Right ventricle myocardium superior (tissue), 1 donor: ENCODE measurements at regions not wholly inside any gene's neighbourhood (a gene's known extent, or its start where the extent isn't known, plus 50 kb on each side); places are given as distances from the start of the nearest gene placed in this dataset.
A peak's percentile ranks its signal among the peaks of the same experiment; 100 is the strongest.
"Not testable (repeated sequence)": the region's sequence is repeated elsewhere in the genome, so short reads cannot be mapped to it uniquely, and the experiment has no call there.

ENCODE experiments used
- ATAC-seq: fragments of 200-7000 bp; cut with Tn5 transposase; one replicate; pipeline ENCODE4 v1.9.1; 2020; ENCODE audit warnings: mild to moderate bottlenecking; ENCODE audit not compliant: poor library complexity
- DNase-seq: peaks from one replicate; pipeline ENCODE4 v3.0.0-alpha.2; 2020
- intact Hi-C: fragments of 100-400 bp; cut with DNase I; formaldehyde crosslinking; loops from one replicate; pipeline ENCODE4 v1.11.2; 2022
- donor health status: DM: no; HTN: yes; CAD: no; lungs with severe emphysema.

DNA sequence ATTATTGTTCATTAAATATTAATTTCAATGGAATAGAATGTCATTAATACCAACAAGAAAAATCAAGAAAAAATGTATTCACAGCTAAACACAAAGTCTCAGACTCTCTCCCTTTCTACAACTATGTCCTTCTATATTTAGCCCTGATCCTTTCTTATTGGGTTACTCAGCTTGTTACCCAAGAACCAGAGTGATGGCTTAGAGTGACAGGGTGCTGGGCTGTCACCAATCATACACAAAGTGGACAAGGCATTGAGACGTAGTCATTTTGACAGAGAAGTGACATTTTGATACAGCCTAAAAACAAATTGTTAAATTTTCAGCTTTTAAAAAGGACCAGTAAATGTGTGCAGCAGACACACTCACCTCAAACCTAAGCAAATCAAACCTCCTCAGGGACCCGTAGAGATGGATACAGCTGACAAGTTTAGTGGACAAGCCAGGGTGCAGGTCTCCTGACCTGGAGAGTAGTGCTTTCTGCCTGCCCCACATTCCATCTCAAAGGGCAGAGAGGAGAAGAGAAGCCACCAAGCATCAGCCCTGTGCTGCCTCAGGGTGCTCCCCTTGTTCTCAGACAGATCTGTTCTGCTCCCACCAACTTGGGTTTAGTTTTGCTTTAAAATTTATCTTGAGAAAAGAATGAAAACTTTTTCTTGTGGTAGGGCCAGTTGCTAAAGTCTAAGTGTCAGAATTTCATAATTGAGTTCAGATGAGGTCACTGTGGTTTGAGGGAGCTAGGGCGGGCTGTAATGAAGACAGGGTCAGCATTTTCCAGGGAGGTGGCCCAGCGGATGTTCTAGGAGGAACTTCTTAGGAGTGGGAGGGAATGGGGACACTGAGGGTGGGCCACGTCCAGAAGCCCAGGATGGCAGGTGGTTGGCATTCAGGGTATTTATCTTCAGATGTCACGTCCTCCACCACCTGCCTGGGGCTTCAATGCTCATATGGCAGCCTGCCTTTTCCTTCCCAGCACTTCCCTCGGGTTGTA is 136.5 kb upstream of the TBL1XR1 start:
- DNase-seq (peak; percentile 58), ATAC-seq (peak; percentile 30)
- intact Hi-C loops: no loop called here

DNA sequence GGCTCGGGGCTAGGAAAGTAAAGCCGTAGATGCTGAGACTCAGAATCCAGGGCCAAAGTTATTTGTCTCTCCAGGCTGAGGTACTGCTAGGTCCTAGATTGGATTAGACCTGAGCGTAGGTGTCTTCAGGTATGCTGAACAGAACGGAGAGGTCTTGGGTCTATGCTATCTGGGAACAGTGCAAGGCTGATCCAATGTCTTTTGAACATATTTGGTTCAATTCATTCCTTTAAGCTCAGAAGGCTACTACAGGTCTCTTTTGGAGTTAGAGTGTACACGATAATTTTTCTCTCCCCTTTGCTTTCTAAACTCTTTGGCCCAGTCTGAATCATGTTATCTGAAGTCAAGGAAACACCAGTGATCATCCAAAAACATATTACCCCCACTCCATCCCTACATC is 137.5 kb upstream of the TBL1XR1 start:
- intact Hi-C loops: no loop called here

DNA sequence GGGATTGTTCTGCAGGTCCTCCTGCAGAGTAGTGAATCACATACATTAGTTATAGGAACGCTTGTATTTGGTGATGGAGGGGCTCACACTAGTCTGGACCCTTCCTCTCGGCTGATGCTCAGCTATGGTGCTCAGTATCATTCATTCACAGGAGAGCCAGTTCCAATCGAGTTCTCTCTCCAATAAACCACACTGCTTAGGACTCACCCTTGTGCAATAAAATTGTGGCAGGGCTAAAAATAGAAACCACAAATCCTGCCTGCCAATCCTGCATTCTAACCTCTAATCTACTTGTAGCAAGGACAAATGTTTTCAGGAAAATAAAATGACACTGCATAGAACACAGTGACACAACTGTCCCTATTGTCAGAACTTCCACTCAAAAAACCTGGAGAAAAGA is 138.4 kb upstream of the TBL1XR1 start:
- DNase-seq (no peak), ATAC-seq (peak; percentile 81)
- intact Hi-C loops: no loop called here

More for the DNA sequence above, 137.5 kb upstream of the TBL1XR1 start:
- DNase-seq: no peak
- ATAC-seq: no peak

DNA sequence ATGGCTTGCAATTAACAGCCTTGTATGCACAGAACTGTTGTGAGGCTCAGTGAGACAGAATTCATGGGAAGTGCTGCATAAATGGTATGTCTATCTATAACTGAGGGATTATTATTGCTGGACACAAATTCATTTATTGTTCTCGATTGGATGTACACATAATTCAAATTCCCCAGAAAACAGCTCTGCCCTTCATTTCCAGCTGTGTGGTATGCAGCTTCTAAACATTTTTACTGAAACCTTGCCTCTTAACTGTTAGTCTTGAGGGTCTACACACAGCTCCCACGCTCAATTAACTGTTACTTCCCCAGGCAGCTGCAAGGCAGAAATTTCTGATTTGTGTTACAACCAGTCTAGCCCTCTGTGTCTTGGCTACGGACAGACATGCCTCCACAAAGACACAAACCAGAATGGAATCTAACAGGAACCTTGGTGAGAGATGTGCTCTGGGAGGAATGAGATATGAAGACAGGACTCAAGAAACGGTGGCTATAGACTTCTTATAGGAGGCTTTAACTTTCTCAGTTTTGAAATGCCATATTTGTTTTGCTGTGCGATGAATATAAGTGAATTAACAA is 139.7 kb upstream of the TBL1XR1 start:
- intact Hi-C loops: no loop called here
- DNase-seq (no peak), ATAC-seq (no peak)

DNA sequence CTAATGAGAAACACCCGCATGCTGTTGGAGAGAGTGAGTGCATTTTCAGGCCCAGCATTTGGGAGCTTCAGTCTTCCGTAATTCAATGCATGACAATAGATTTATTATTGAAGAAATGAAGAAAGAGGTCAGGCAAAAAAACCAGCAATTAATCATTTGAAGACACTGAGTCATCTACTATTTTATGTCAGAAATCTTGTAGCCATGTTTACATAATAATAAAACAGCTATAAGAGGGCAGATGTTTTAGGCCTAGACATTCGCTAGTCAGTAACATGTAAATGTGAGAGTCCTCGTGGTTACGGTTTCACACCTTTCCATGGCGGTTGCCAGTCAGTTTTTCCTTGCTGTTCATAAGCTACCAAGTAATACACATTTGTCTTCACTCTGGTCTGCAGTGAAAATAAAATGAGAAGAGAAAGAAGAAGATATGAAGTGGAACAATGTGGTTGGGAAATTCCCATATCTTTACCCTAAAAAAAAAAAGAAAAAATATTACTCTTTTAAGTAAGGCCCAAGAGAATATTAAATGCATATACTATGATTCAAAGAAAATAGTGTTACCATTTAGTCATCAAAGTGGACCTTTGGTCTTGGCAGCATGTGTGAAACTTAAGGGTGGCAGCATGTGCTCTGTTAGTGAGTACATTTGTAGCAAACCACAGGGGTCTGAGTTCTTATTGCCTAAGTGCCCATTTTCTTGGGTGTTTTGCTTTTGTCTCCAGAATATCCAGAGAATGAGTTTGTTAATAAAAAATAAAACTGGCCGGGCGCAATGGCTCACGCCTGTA is 140.5 kb upstream of the TBL1XR1 start:
- intact Hi-C loops: no loop called here
- DNase-seq (no peak), ATAC-seq (no peak)

DNA sequence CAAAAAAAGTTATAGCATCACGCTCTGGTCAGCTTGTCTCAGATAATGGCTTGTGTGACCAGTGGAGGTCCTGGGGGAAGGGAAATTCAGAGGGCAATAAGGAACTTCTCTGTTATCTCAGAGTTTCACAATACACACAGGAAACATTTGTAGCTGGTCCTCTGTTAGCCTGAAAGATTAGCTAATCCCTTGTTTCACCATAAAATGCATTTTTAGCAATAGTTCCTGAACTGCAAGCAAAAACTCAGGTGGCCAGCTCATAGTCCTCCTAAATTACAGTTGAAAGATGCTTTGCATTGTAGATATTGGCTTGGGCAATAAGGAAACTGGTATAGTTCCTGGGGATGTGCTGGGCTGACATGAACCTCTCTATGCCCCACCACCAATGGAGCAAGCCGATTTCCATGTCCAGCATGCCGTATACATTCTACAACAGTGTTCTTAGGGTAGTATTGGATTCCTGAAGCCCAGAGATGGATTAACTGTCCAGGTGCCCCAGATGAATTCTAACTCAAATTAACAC is 141.5 kb upstream of the TBL1XR1 start:
- DNase-seq: no peak
- intact Hi-C loops: no loop called here
- peak; percentile 68 for ATAC-seq

DNA sequence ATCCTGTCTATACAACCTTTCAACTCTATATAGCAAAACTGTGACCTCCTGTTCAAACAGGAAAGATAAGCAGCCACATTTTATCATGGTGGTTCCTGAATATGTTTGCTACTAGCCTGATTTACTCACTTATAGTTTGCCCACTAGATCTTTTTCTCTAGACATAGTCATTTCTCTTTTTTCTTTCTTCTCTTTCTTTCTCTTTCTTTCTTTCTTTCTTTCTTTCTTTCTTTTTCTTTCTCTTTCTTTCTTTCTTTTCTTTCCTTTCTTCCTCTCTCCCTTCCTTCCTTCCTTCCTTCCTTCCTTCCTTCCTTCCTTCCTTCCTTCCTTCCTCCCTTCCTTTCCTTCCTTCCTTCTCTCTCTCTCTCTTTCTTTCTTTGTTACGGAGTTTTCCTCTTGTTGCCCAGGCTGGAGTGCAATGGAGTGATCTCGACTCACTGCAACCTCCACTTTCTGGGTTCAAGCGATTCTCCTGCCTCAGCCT is 142.0 kb upstream of the TBL1XR1 start:
- ATAC-seq, DNase-seq, intact Hi-C loops: not testable (repeated sequence)

DNA sequence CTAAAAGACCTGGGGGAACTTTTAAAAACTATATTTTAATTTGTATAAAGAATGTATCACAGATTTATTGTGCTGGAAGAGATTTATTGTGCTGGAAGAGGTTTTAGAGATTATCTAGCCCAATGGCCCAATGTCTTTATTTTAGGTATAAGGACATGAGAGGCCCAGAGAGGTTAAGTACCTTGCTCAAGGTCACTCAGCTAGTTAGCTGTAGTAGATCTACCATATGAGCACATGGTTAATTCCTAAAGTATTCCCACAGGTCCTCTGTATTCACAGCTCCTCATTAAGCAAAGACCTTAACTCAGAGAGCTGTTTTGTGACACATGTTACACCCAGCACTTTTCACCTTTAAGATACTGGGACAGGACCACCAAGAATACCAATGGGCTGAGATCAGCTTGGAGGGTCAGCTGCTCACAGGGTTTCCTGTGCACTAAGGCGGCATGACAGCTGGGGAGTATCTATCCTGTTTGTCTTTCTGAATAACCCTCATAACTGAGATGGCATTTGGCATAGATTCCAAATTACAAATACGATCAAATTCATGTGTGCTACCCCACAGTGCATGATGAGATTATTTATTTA is 143.1 kb upstream of the TBL1XR1 start:
- intact Hi-C loops: no loop called here
- ATAC-seq (no peak), DNase-seq (no peak)

DNA sequence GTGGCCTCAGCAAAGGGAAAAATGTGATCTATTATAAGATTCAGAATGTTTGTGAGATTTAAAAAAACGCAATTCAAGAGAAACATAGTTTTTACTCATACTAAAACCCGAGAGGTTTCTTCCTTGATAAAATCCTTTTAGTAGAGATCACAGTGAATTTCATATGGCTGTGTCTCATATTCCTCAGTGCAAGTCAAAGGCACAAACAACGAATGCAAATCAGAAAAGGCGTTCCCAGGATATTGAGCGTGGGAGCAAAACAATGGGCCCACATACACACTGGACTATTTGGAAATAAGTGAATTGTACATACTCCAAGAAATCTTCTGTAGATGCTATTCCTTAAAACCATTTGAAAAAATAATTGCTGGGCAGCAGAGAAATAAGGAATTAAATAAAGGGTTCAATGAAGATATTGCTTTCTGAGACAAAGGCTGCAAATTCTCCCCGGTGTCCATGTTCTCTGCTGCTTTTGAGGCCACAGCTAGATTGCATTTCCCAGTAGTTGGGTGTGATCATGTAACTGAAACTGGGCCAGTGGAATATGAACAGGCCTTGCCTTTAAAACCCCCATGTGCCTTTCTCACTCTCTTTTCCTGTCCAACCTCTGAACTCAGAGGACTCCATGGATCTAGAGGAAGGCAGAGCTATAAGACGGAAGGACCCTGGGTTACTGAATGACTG is 144.6 kb upstream of the TBL1XR1 start:
- DNase-seq (no peak), ATAC-seq (no peak)
- intact Hi-C loops: no loop called here

DNA sequence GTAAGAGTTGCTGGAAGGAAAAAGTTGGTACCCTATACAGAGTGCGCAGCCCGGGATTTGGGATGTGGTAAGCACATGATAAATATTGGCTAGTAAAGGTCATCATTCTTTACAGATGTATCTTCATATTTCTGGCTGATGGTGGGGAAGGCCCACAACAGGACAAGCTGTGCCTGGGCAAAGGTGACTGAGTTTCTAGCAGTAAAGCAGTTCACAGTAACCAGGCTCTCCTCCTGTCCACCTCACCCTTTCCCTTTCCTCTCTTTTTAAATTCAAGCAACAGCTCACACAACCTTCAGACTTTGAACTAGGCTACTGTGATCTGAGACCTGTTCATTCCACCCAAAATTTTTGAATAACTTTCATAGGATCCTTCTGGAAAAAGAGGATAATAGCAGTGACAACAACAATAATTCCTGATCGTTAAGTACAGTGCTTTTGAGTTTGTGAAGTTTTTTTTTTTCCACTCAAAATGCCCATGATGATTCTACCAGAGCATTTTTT is 145.9 kb upstream of the TBL1XR1 start:
- ATAC-seq (no peak), DNase-seq (no peak)
- intact Hi-C loops: no loop called here

DNA sequence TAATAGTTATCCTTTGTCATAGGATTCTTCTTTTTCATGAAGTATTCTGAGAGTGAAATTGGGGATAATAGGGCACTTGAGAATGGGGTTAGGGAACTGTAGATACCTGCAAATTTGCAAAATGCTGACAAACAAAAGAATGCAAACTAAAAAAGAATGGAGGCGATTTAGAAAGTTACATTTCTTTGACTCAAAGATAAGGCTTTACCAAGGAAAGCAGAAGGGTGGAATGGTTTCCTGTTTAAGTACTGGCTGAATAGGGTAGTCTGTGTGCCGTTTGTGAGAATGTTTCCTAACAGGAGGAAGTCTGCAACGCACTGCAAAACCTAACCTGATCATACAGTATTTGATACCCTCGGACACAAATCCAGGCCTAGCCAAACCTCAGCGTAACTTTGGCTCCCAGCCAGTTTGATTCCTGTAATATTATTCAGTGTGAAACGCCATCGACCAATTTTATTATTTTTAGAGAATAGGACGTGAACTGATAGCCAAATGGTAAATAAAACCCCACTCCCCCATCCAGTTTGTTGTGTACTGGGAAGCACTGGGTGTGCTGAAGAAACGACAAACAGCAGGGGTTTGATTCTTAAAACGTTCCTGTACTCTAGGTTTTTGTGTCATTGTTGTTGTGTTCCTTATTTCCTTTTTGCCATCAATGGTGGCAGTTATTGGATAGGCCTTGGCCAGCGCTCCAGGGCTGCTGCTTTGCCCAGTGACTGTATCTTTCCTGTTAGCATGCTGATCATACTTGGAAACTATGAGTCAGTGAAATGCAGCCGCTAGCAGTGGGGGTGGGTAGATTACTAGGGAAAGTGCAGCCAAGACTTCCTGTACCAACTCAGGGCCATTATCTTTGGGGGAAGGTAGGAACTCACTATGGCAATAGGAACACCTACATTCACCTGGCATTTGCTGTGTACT is 148.0 kb upstream of the TBL1XR1 start:
- ATAC-seq (peak; percentile 97), DNase-seq (peak; percentile 89)
- intact Hi-C loops: no loop called here

DNA sequence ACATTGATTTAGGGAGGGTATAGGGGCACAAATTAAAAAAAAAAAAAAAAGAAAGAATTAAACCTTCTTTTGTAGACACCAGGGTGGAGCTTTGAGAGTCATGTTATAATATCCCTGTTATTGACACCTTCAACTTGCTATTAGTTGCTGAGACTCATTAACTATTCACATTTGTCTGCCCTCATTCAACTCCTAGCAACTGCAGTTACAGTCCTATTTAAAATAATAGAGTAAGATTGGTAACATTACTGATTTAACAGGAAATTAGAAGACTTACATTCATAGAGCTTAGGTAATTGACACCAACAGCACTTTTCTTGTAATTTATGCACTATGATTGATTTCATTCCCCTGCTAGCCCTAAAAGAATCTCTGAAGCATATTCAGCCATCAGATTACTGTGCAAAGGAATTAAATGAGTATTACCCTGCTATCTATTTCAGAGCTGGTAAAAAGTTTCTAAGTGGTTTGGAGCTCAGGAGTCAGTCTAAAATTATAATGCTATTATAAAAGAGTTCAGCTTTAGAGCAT is 148.8 kb upstream of the TBL1XR1 start:
- DNase-seq (no peak), ATAC-seq (no peak)
- intact Hi-C loops: no loop called here

DNA sequence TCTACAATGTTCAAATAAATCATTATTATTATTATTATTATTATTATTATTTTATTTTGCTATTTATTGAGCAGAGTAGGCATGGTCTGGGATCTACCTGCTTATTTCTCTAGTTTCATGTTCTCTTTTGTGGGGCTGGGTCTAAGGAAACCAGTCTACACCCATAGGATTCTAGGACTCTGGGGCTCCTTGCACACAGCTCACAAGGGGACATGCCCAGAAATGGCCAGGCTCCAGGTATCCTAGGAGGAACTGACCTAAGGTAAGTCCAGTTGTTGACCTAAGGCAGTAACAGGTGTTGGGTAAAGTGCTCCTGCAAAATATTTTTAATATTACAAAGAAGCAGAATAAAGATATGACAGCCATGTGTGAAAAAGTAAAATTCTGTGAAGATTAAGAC is 149.6 kb upstream of the TBL1XR1 start:
- DNase-seq (no peak), ATAC-seq (no peak)
- intact Hi-C loops: no loop called here

DNA sequence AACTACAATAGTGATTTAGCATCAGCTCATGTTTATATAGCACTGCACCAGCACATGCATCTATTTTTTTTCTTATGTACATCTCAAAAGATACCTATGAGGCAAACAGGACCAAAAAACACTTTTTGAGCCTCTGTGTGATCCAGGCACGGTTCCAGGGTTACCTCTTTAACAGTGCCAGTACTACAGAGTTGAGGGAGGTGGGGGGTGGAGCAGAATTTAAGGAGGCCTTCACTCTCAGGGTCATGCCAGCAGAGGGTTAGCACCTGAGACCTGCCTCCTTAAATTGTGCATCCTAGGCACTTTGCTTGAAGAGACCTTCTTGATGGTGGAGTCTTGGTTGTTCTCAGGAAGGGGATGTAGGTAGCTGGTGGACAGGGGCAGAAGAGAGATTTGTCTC is 150.3 kb upstream of the TBL1XR1 start:
- ATAC-seq (no peak), DNase-seq (no peak)
- intact Hi-C loops: no loop called here

DNA sequence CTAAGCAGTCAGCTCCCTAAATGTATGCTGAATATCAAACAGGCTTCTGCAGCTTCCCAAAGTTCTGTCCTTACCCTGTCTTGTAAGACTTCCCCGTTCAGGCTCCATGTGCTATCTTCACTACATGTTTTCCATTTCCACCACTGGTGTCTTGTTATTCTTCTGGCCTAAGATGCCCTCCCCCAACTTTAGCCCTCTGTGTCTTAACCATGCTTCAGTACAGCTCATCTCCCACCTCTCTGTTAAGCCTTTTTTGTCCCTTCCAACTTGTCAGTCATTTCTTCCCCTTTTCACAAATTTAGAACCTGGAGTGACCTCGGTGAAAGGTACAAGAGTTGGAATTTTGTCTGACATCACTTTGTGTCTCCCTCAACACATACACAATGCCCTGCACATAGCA is 151.7 kb upstream of the TBL1XR1 start:
- ATAC-seq (no peak), DNase-seq (no peak)
- intact Hi-C loops: no loop called here

DNA sequence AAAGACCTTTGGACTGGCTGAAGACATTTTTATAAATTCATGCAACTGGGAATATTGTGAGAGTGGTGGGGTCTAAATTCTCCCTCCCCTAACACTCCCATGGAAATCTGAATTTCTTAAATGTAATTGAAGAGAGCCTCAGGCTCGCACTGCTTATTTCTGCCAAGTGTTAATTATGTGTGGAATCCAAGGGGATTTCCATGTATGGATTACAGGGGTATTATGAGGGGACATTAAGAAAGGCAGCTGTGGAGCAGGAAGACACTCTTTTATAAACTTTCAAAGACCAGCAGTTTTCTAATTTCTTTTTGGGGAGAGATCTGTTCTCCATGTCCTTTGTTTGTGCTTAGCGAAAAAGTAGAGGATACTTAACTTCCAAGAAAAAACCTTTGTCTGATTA is 152.1 kb upstream of the TBL1XR1 start:
- intact Hi-C loops: no loop called here
- DNase-seq: no peak
- ATAC-seq: no peak

DNA sequence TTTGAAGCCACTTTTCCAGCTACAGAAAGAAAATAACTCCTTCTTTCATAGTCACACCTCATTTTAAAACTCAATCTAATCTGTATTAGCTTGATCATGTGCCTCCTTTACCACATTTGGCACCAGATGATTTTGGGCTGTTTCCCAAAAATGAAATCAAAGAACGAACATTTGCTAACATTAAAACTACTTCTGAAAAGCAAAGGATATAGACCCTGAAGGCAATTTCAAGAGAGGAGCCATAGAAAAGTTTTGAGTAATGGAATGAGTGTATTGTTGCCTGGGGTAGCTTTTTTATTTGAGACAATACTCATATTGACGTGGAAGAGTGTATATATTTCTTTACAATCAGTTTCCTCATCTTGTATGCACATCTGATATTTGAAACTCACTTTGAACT is 152.8 kb upstream of the TBL1XR1 start:
- no peak for DNase-seq
- intact Hi-C loops: loop anchor here (10.0 kb wide), 1 partner anchor 55 kb away; no protein-coding TSS in a partner anchor
- no peak for ATAC-seq
